Keratinocyte (primary cell): ENCODE measurements at regions not wholly inside any gene's neighbourhood (a gene's known extent, or its start where the extent isn't known, plus 50 kb on each side); places are given as distances from the start of the nearest gene placed in this dataset.

Source experiments
- DNase-seq: peaks from one replicate; pipeline ENCODE4 v3.0.0-alpha.2; 2011; ENCODE audit warnings: low read depth, missing footprints, low spot score
- FAIRE-seq: peaks from 2 replicates; lab custom pipeline; 2011; peaks lifted over from hg19 to GRCh38; lab: Jason Lieb, UNC
- H2AFZ ChIP-seq: 2 replicates; pipeline ENCODE4 v1.6.0; 2012; ENCODE audit warnings: low read length, control low read depth, inconsistent platforms; ENCODE audit not compliant: control insufficient read depth
- H3K27ac ChIP-seq: 2 replicates; pipeline ENCODE4 v1.5.1; 2011; ENCODE audit warnings: low read length; ENCODE audit not compliant: control insufficient read depth, insufficient read depth
- H3K27me3 ChIP-seq: 3 replicates; pipeline ENCODE4 v1.6.0; 2011; ENCODE audit warnings: low read length; ENCODE audit not compliant: control insufficient read depth, insufficient read depth; ENCODE audit errors: extremely low read depth
- H3K36me3 ChIP-seq, 2 experiments: 2 replicates in 1 of 2; 3 replicates in 1 of 2; pipeline ENCODE4 v1.5.1; 2011; ENCODE audit warnings: low read length in 2 of 2, mild to moderate bottlenecking in 1 of 2; ENCODE audit not compliant: control insufficient read depth in 2 of 2, insufficient read depth in 2 of 2; ENCODE audit errors: extremely low read depth in 1 of 2
- H3K4me1 ChIP-seq: 3 replicates; pipeline ENCODE4 v1.5.1; 2011; ENCODE audit warnings: low read length; ENCODE audit not compliant: control insufficient read depth, insufficient read depth; ENCODE audit errors: extremely low read depth
- H3K4me2 ChIP-seq: 3 replicates; pipeline ENCODE4 v1.6.0; 2011; ENCODE audit warnings: low read depth, low read length; ENCODE audit not compliant: control insufficient read depth, insufficient read depth; ENCODE audit errors: extremely low read depth
- H3K4me3 ChIP-seq, 3 experiments: fragments of 200-600 bp in 1 of 3; sonication (generic) in 1 of 3; 2 replicates in 2 of 3; 3 replicates in 1 of 3; pipeline ENCODE4 v1.5.1; 2011 to 2016; ENCODE audit warnings: low read length in 3 of 3, mild to moderate bottlenecking in 3 of 3, control low read depth in 2 of 3, inconsistent platforms in 1 of 3, low read depth in 1 of 3, mixed read lengths in 1 of 3, mixed run types in 1 of 3, moderate library complexity in 1 of 3; ENCODE audit not compliant: control insufficient read depth in 2 of 3, insufficient read depth in 2 of 3; ENCODE audit errors: extremely low read depth in 1 of 3
- H3K79me2 ChIP-seq: 2 replicates; pipeline ENCODE4 v1.6.0; 2012; ENCODE audit warnings: low read length; ENCODE audit not compliant: control insufficient read depth, insufficient read depth
- H3K9ac ChIP-seq: 3 replicates; pipeline ENCODE4 v1.6.0; 2011; ENCODE audit warnings: low read length; ENCODE audit not compliant: control insufficient read depth, insufficient read depth; ENCODE audit errors: extremely low read depth
- H3K9me1 ChIP-seq: 3 replicates; pipeline ENCODE4 v1.6.0; 2011; ENCODE audit warnings: low read length; ENCODE audit not compliant: control insufficient read depth, insufficient read depth; ENCODE audit errors: extremely low read depth
- H3K9me3 ChIP-seq: 2 replicates; pipeline ENCODE4 v1.5.1; 2012; ENCODE audit warnings: low read depth, low read length; ENCODE audit not compliant: control insufficient read depth
- H4K20me1 ChIP-seq: 3 replicates; pipeline ENCODE4 v1.6.0; 2011; ENCODE audit warnings: low read length; ENCODE audit not compliant: control insufficient read depth, insufficient read depth; ENCODE audit errors: extremely low read depth
- EZH2 ChIP-seq: IDR thresholded peaks from one replicate; pipeline ENCODE4 v1.6.1; 2012; ENCODE audit warnings: inconsistent platforms, mild to moderate bottlenecking, low read length, moderate library complexity
- dilution Hi-C: fragments of 300-500 bp; cut with MboI; formaldehyde crosslinking; loops from one replicate; pipeline ENCODE4 v1.7.0; 2020; ENCODE audit warnings: low sequenced_read_pairs; ENCODE audit not compliant: extremely low pct_ligation_motif_present
- TF ChIP-seq, protein P1 (sequence below), 3 experiments: IDR thresholded peaks in 1 of 3; conservative IDR thresholded peaks in 1 of 3; optimal IDR thresholded peaks in 1 of 3; 2 replicates in 2 of 3; 3 replicates in 1 of 3; pipeline versions ENCODE3 to v1.5.1; 2011; ENCODE audit warnings: low read length in 3 of 3, mild to moderate bottlenecking in 3 of 3, moderate library complexity in 2 of 3, control low read depth in 1 of 3, inconsistent platforms in 1 of 3; ENCODE audit not compliant: insufficient read depth in 2 of 3; ENCODE audit errors: extremely low read depth in 1 of 3

DNA sequence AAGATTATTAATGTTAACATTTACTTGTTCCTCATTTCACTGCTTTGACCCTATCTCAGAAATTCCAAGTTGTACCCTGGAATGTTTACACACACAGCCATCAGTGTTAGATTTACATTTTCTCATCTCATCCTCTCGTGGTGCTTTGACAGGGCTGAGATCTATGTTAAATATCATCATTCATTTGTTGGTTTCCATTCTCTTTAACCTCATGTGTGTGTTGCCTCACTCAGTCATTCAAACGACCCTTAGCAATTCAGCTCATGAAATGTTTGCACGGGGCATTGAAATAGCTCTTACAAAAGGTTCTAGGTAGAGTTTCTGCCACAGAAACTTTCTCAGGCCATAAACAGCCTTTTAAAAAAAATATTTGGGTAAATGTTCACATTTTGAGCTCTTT is 369.6 kb upstream of the MAF start:
- Histone ChIP-seq H3K9ac (no peak overlapping the region), H3K27ac (no peak overlapping the region), H3K79me2 (no peaks in the 10 kb centered on the region), H3K4me1 (no peaks in the 10 kb centered on the region), H2AFZ (no peak overlapping the region), H3K9me3 (no peaks in the 10 kb centered on the region), H3K36me3 (no peaks in the 10 kb centered on the region), H3K9me1 (no peaks in the 10 kb centered on the region), H3K4me3 (no peak overlapping the region), H3K27me3 (no peaks in the 10 kb centered on the region), H3K4me2 (no peak overlapping the region), H4K20me1 (no peaks in the 10 kb centered on the region)
- TF ChIP-seq EZH2, result no peak
- TF ChIP-seq, protein P1, sequence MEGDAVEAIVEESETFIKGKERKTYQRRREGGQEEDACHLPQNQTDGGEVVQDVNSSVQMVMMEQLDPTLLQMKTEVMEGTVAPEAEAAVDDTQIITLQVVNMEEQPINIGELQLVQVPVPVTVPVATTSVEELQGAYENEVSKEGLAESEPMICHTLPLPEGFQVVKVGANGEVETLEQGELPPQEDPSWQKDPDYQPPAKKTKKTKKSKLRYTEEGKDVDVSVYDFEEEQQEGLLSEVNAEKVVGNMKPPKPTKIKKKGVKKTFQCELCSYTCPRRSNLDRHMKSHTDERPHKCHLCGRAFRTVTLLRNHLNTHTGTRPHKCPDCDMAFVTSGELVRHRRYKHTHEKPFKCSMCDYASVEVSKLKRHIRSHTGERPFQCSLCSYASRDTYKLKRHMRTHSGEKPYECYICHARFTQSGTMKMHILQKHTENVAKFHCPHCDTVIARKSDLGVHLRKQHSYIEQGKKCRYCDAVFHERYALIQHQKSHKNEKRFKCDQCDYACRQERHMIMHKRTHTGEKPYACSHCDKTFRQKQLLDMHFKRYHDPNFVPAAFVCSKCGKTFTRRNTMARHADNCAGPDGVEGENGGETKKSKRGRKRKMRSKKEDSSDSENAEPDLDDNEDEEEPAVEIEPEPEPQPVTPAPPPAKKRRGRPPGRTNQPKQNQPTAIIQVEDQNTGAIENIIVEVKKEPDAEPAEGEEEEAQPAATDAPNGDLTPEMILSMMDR (optimal IDR thresholded peaks at IDR 0.05 in 1 of 3, IDR thresholded peaks at IDR 0.05 in 1 of 3, conservative IDR thresholded peaks at IDR 0.05 in 1 of 3; ENCODE audit: extremely low read depth in 1 of 3, insufficient read depth in 2 of 3, low read length in 3 of 3), result no peak
- dilution Hi-C loops, result no loop called here
- no peak for DNase-seq
- FAIRE-seq, result no peak

DNA sequence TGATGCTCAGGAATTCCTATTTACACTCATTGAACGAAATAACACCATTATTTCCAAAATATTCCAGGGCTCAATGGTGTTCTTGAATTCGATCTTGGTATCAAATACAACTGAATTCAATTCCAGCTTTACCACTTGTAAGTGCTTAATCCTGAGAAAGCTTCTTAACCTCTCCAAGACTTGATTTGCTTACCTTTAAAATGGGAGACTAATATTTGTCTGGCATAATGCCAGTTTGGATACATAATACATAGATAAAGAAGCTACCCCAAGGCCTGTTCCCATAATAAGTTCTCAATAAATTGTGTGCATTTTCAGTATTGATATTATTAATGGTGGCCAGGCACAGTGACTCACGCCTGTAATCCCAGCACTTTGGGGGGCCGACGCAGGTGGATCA is 368.9 kb upstream of the MAF start:
- Histone ChIP-seq H3K9me3 (no peaks in the 10 kb centered on the region), H3K4me3 (no peak overlapping the region), H3K79me2 (no peaks in the 10 kb centered on the region), H3K36me3 (no peaks in the 10 kb centered on the region), H3K9me1 (no peaks in the 10 kb centered on the region), H3K9ac (no peak overlapping the region), H3K4me1 (no peaks in the 10 kb centered on the region), H4K20me1 (no peaks in the 10 kb centered on the region), H3K27me3 (no peaks in the 10 kb centered on the region), H3K27ac (no peak overlapping the region), H2AFZ (no peak overlapping the region), H3K4me2 (no peak overlapping the region)
- dilution Hi-C loops, result no loop called here
- no peak for FAIRE-seq
- TF ChIP-seq EZH2, result no peak
- TF ChIP-seq, protein P1 (optimal IDR thresholded peaks at IDR 0.05 in 1 of 3, IDR thresholded peaks at IDR 0.05 in 1 of 3, conservative IDR thresholded peaks at IDR 0.05 in 1 of 3; ENCODE audit: extremely low read depth in 1 of 3, insufficient read depth in 2 of 3, low read length in 3 of 3), result no peak
- no peak for DNase-seq
